ENCODE measurements at regions not wholly inside any gene's neighbourhood (a gene's known extent, or its start where the extent isn't known, plus 50 kb on each side); places are given as distances from the start of the nearest gene placed in this dataset.

DNA sequence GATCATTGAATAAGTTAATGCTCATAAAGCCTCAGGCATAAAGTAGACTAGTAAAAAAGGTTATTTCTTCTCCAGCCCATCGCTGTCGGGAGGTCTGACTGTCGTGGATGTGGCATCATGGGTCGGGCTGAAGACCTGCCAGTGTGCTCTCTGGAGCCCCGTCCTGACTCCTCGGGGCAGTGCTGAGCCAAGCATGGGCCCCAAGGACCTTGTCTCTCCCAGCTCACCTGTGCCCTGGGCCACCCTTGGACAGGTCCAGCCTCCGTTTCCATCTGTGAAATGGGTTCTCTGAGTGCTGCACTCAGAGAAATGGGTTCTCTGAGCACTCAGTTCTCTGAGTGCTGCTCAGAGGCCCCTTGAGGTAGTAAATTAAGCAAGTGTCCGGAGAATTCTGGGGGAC is 269.0 kb downstream of the GADD45G start:
- ChIA-PET POLR2A (no interaction called here), CTCF (interaction anchor here (0.6 to 1.0 kb wide), 2 partner anchors 270 to 375 kb away, joined by 3 to 6 read pairs; no protein-coding TSS in a partner anchor)
- H3F3A ChIP-seq (replicated peaks; ENCODE audit: insufficient read depth), result no peaks in the 10 kb centered on the region
- no peaks in the 10 kb centered on the region for H4K20me1 ChIP-seq (ENCODE audit: insufficient read depth)
- no peak overlapping the region for H3K27ac ChIP-seq (ENCODE audit: low read depth in 2 of 2, low read length in 1 of 2)
- 60% methylated on average over 7 of the region's 8 CpGs for WGBS (ENCODE audit: low lambda C conversion rate)
- no peak overlapping the region for H3K4me2 ChIP-seq
- no peak for TF ChIP-seq PBX3 (IDR thresholded peaks at IDR 0.05)
- TF ChIP-seq, protein P1, sequence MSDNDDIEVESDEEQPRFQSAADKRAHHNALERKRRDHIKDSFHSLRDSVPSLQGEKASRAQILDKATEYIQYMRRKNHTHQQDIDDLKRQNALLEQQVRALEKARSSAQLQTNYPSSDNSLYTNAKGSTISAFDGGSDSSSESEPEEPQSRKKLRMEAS (IDR thresholded peaks at IDR 0.05; ENCODE audit: low read depth), result no peak
- TF ChIP-seq FOSL2 (IDR thresholded peaks at IDR 0.05; ENCODE audit: borderline replicate concordance, low read depth), result no peak
- TF ChIP-seq ZBTB33 (IDR thresholded peaks at IDR 0.05; ENCODE audit: borderline replicate concordance, low read depth), result no peak
- no peak for TF ChIP-seq IRF3 (IDR thresholded peaks at IDR 0.05; ENCODE audit: low read depth, low read length)
- TF ChIP-seq YY1 (IDR thresholded peaks at IDR 0.05; ENCODE audit: low read depth), result no peak
- TF ChIP-seq MXI1 (IDR thresholded peaks at IDR 0.05; ENCODE audit: low read depth, low read length), result no peak
- no peak for TF ChIP-seq JUND (IDR thresholded peaks at IDR 0.05)
- no peak for TF ChIP-seq ELF1 (IDR thresholded peaks at IDR 0.05)
- TF ChIP-seq REST (IDR thresholded peaks at IDR 0.05; ENCODE audit: low read depth, low read length), result no peak
- TF ChIP-seq NFIC (IDR thresholded peaks at IDR 0.05; ENCODE audit: borderline replicate concordance), result no peak
- TF ChIP-seq EP300 (IDR thresholded peaks at IDR 0.05; ENCODE audit: borderline replicate concordance in 1 of 2, low read depth in 1 of 2, low read length in 1 of 2), result no peak
- TF ChIP-seq TCF12 (IDR thresholded peaks at IDR 0.05), result no peak
- H3K27me3 ChIP-seq (ENCODE audit: insufficient read depth), result no peaks in the 10 kb centered on the region
- no peaks in the 10 kb centered on the region for H3K9me2 ChIP-seq
- H3K9me3 ChIP-seq, result no peaks in the 10 kb centered on the region
- no peaks in the 10 kb centered on the region for H3K36me3 ChIP-seq (replicated peaks in 1 of 2; ENCODE audit: control insufficient read depth in 1 of 2, insufficient read depth in 2 of 2, low read length in 1 of 2)
- no peak for DNase-seq
- H3K4me1 ChIP-seq (ENCODE audit: control insufficient read depth in 1 of 2, insufficient read depth in 2 of 2, low read depth in 1 of 2, low read length in 1 of 2), result peaks cover 0 to 22% of the 10 kb centered on the region in 2 experiments; a peak in 1 of 4 replicates
- H2AFZ ChIP-seq (ENCODE audit: low read depth), result no peak overlapping the region
- no peak overlapping the region for H3K9ac ChIP-seq
- H3K79me2 ChIP-seq (ENCODE audit: insufficient read depth), result no peaks in the 10 kb centered on the region
- H3K4me3 ChIP-seq (ENCODE audit: low read depth in 2 of 2, low read length in 1 of 2), result no peak overlapping the region

Data from SK-N-SH (cell line).